HepG2 (cell line): ENCODE measurements at regions not wholly inside any gene's neighbourhood (a gene's known extent, or its start where the extent isn't known, plus 50 kb on each side); places are given as distances from the start of the nearest gene placed in this dataset.

Source experiments
- ATAC-seq: fragments of 200-7000 bp; cut with Tn5 transposase; 3 replicates; pipeline ENCODE4 v1.9.1; 2020; ENCODE audit warnings: mild to moderate bottlenecking, moderate library complexity
- BruUV-seq: library from RNA; stranded (reverse); fragments of 400-500 nt; replicated peaks from 2 replicates; lab custom pipeline; 2021; lab: Mats Ljungman, UMichigan
- CTCF ChIA-PET: fragments of 300-600 bp; formaldehyde crosslinking; extraction: SDS; loops from one replicate; lab custom pipeline; 2021; ENCODE audit warnings: low total read pairs, inconsistent platforms, low intra/inter-chr PET ratio; lab: Yijun Ruan, JAX
- POLR2A ChIA-PET: fragments of 350-600 bp; sonication (Branson Sonifier 250); formaldehyde crosslinking; loops from one replicate; lab custom pipeline; 2020; ENCODE audit warnings: antibody characterized with exemption, inconsistent platforms; lab: Yijun Ruan, JAX
- DNase-seq: peaks from one replicate; pipeline ENCODE4 v3.0.0-alpha.2; 2015; ENCODE audit warnings: low spot score
- FAIRE-seq: peaks from 3 replicates; lab custom pipeline; 2011; peaks lifted over from hg19 to GRCh38; lab: Jason Lieb, UNC
- H2AFZ ChIP-seq: one replicate; pipeline ENCODE4 v1.6.1; 2011; ENCODE audit warnings: low read length, inconsistent platforms
- H3K27ac ChIP-seq: fragments of 300-600 bp; 3 replicates; pipeline ENCODE4 v1.8.0; 2011; ENCODE audit warnings: mixed run types, mild to moderate bottlenecking, mixed read lengths, low read length, inconsistent platforms; ENCODE audit not compliant: insufficient read depth; ENCODE audit errors: extremely low read length
- H3K27me3 ChIP-seq, 2 experiments: fragments of 200-600 bp in 1 of 2; 2 replicates in 1 of 2; 3 replicates in 1 of 2; pipeline versions ENCODE4 v1.6.0 to v1.8.0; 2011; ENCODE audit warnings: low read length in 2 of 2, mild to moderate bottlenecking in 2 of 2, moderate library complexity in 2 of 2, inconsistent platforms in 1 of 2; ENCODE audit not compliant: insufficient read depth in 2 of 2, control insufficient read depth in 1 of 2
- H3K36me3 ChIP-seq, 2 experiments: fragments of 200-600 bp in 1 of 2; replicated peaks in 1 of 2; 2 replicates in 1 of 2; 3 replicates in 1 of 2; pipeline versions ENCODE4 v1.5.1 to v1.8.0; 2011; ENCODE audit warnings: low read length in 2 of 2, inconsistent platforms in 1 of 2; ENCODE audit not compliant: insufficient read depth in 2 of 2, control insufficient read depth in 1 of 2
- H3K4me1 ChIP-seq: 2 replicates; pipeline ENCODE4 v1.5.1; 2012; ENCODE audit warnings: low read length, inconsistent platforms; ENCODE audit not compliant: insufficient read depth
- H3K4me2 ChIP-seq: 2 replicates; pipeline ENCODE4 v1.6.0; 2011; ENCODE audit warnings: low read depth, low read length, inconsistent platforms
- H3K4me3 ChIP-seq, 3 experiments: fragments of 200-600 bp in 1 of 3; sonication (generic), shearing (Covaris generic) in 1 of 3; replicated peaks in 1 of 3; 2 replicates each; pipeline ENCODE4 v1.5.1; 2011 to 2016; ENCODE audit warnings: low read length in 3 of 3, inconsistent platforms in 2 of 3, low read depth in 2 of 3, mild to moderate bottlenecking in 2 of 3, control low read depth in 1 of 3, mixed read lengths in 1 of 3; ENCODE audit not compliant: insufficient read depth in 1 of 3
- H3K79me2 ChIP-seq: one replicate; pipeline ENCODE4 v1.6.1; 2011; ENCODE audit warnings: low read length, inconsistent platforms; ENCODE audit not compliant: insufficient read depth
- H3K9ac ChIP-seq: 2 replicates; pipeline ENCODE4 v1.6.0; 2011; ENCODE audit warnings: mild to moderate bottlenecking, low read depth, low read length, inconsistent platforms; ENCODE audit not compliant: insufficient read depth
- H3K9me3 ChIP-seq: 2 replicates; pipeline ENCODE4 v1.5.1; 2012; ENCODE audit warnings: mild to moderate bottlenecking, low read length
- H4K20me1 ChIP-seq: 2 replicates; pipeline ENCODE4 v1.6.0; 2011; ENCODE audit warnings: inconsistent platforms, mild to moderate bottlenecking, low read length, moderate library complexity; ENCODE audit not compliant: insufficient read depth
- CAMTA2 ChIP-seq: sonication (generic); formaldehyde crosslinking; IDR thresholded peaks from 2 replicates; pipeline ENCODE4 v1.4.0; 2020; ENCODE audit warnings: mild to moderate bottlenecking, missing genetic modification reagents, borderline replicate concordance
- DMAP1 ChIP-seq: IDR thresholded peaks from 2 replicates; pipeline ENCODE4 v1.6.1; 2016
- FOXA1 ChIP-seq, 2 experiments: fragments of 450-650 bp in 1 of 2; sonication (generic) in 1 of 2; formaldehyde crosslinking in 1 of 2; IDR thresholded peaks; 2 replicates each; pipeline versions ENCODE4 v1.4.0 to v1.6.1; 2016 to 2020; ENCODE audit warnings: missing genetic modification reagents in 1 of 2
- ISX ChIP-seq: sonication (generic); formaldehyde crosslinking; conservative IDR thresholded peaks from 2 replicates; pipeline ENCODE4 v1.5.0; 2020; ENCODE audit warnings: missing genetic modification reagents
- KLF12 ChIP-seq: sonication (generic); formaldehyde crosslinking; IDR thresholded peaks from 2 replicates; pipeline ENCODE4 v1.4.0; 2020; ENCODE audit warnings: missing genetic modification reagents, borderline replicate concordance
- NFIB ChIP-seq: sonication (generic); formaldehyde crosslinking; IDR thresholded peaks from 2 replicates; pipeline ENCODE4 v1.9.0; 2021; ENCODE audit warnings: missing genetic modification reagents, mild to moderate bottlenecking, borderline replicate concordance
- RARG ChIP-seq: sonication (generic); formaldehyde crosslinking; IDR thresholded peaks from 2 replicates; pipeline ENCODE4 v1.4.0; 2020; ENCODE audit warnings: low read depth, mild to moderate bottlenecking, missing genetic modification reagents
- SATB2 ChIP-seq: sonication (generic); formaldehyde crosslinking; IDR thresholded peaks from 2 replicates; pipeline ENCODE4 v1.5.0; 2020; ENCODE audit warnings: missing genetic modification reagents
- SMARCE1 ChIP-seq: fragments of 450-650 bp; IDR thresholded peaks from 2 replicates; pipeline ENCODE4 v1.6.1; 2017; ENCODE audit warnings: borderline replicate concordance
- STAT5B ChIP-seq: sonication (generic); formaldehyde crosslinking; IDR thresholded peaks from 2 replicates; pipeline ENCODE4 v1.4.0; 2020; ENCODE audit warnings: missing genetic modification reagents
- ZNF256 ChIP-seq: sonication (generic); formaldehyde crosslinking; conservative IDR thresholded peaks from 2 replicates; pipeline ENCODE4 v1.4.0; 2020; ENCODE audit warnings: missing genetic modification reagents
- ZNF562 ChIP-seq: sonication (generic); formaldehyde crosslinking; IDR thresholded peaks from 2 replicates; pipeline ENCODE4 v1.8.0; 2022; ENCODE audit warnings: missing genetic modification reagents, borderline replicate concordance
- ZNF652 ChIP-seq: IDR thresholded peaks from 2 replicates; pipeline ENCODE4 v1.6.1; 2016; ENCODE audit warnings: low read depth, borderline replicate concordance
- ZNF790 ChIP-seq: sonication (generic); formaldehyde crosslinking; IDR thresholded peaks from 2 replicates; pipeline ENCODE4 v1.8.0; 2022; ENCODE audit warnings: missing genetic modification reagents, mild to moderate bottlenecking, borderline replicate concordance
- WGBS: methylation state at CpG from one replicate; pipeline ENCODE4 v1.1.6; 2017; ENCODE audit warnings: low lambda C conversion rate; 5-methylcytosine and 5-hydroxymethylcytosine counted together
- in situ Hi-C: cut with HindIII; loops from 2 replicates; pipeline ENCODE4 v1.10.0; 2017; ENCODE audit warnings: low pct_unique_long_range_greater_than_20kb; ENCODE audit not compliant: extremely low pct_ligation_motif_present
- intact Hi-C: fragments of 100-400 bp; cut with micrococcal nuclease; formaldehyde crosslinking; loops from one replicate; pipeline ENCODE4 v1.10.0; 2022; ENCODE audit not compliant: unreplicated experiment
- TF ChIP-seq, protein P1 (sequence below): sonication (generic); formaldehyde crosslinking; IDR thresholded peaks from 2 replicates; pipeline ENCODE4 v1.5.0; 2020; ENCODE audit warnings: missing genetic modification reagents, mild to moderate bottlenecking, borderline replicate concordance
- TF ChIP-seq, protein P2 (sequence below): sonication (generic); formaldehyde crosslinking; IDR thresholded peaks from 2 replicates; pipeline ENCODE4 v1.5.0; 2020; ENCODE audit warnings: missing genetic modification reagents
- TF ChIP-seq, protein P3 (sequence below): sonication (generic); formaldehyde crosslinking; IDR thresholded peaks from 2 replicates; pipeline ENCODE4 v1.5.0; 2020; ENCODE audit warnings: mild to moderate bottlenecking, missing genetic modification reagents, borderline replicate concordance

DNA sequence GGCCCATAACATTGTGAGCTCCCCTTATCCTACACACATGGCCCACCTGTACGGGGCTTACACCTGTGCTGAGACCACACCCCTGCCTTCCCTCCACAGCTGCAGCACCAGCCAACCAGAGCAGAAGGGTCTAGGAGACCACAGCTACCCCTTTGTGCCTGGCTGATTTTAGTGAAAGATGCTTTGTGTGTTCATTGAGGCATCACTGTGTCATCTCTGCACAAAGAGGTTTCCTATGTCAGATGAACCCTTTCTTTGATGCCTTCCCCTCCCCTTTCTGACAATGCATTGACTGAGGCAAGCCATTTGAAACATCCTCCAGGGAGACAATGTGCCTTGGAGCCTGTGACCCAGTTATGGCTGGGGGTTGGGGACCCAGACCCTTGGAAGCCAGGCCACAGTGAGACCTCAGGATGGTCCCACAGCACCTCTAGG is 54.9 kb upstream of the SLC7A14 start:
- in situ Hi-C loops: no loop called here
- H3K4me3 ChIP-seq: no peak overlapping the region
- POLR2A ChIA-PET: no interaction called here
- no peaks in the 10 kb centered on the region for H4K20me1 ChIP-seq
- WGBS: no CpG with 5 or more reads among the region's 1 CpG
- CTCF ChIA-PET: no interaction called here
- no peaks in the 10 kb centered on the region for H3K79me2 ChIP-seq
- FAIRE-seq (no peak), ATAC-seq (no peak), DNase-seq (no peak)
- H3K9me3 ChIP-seq: no peaks in the 10 kb centered on the region
- H3K4me1 ChIP-seq: no peaks in the 10 kb centered on the region
- H2AFZ ChIP-seq: no peak overlapping the region
- no peak for TF ChIP-seq KLF12
- no peak for TF ChIP-seq DMAP1
- no peak for TF ChIP-seq RARG
- TF ChIP-seq ZNF652 (CRISPR knock-in tag): no peak
- no peak for TF ChIP-seq NFIB (CRISPR knock-in tag)
- no peak for TF ChIP-seq ISX (CRISPR knock-in tag)
- TF ChIP-seq ZNF562 (CRISPR knock-in tag): no peak
- TF ChIP-seq FOXA1 (IDR thresholded peaks at IDR 0.05): no peak
- TF ChIP-seq FOXA1 (CRISPR knock-in tag; IDR thresholded peaks at IDR 0.05): no peak
- TF ChIP-seq, protein P1, sequence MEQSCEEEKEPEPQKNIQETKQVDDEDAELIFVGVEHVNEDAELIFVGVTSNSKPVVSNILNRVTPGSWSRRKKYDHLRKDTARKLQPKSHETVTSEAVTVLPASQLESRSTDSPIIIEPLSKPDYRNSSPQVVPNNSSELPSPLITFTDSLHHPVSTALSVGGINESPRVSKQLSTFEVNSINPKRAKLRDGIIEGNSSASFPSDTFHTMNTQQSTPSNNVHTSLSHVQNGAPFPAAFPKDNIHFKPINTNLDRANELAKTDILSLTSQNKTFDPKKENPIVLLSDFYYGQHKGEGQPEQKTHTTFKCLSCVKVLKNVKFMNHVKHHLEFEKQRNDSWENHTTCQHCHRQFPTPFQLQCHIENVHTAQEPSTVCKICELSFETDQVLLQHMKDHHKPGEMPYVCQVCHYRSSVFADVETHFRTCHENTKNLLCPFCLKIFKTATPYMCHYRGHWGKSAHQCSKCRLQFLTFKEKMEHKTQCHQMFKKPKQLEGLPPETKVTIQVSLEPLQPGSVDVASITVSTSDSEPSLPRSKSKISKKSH (CRISPR knock-in tag): no peak
- H3K27me3 ChIP-seq: no peaks in the 10 kb centered on the region; a peak in 1 of 5 replicates
- H3K36me3 ChIP-seq: no peaks in the 10 kb centered on the region
- no TSS peak for BruUV-seq
- intact Hi-C loops: no loop called here
- no peak overlapping the region for H3K27ac ChIP-seq
- H3K9ac ChIP-seq: no peak overlapping the region
- H3K4me2 ChIP-seq: no peak overlapping the region

DNA sequence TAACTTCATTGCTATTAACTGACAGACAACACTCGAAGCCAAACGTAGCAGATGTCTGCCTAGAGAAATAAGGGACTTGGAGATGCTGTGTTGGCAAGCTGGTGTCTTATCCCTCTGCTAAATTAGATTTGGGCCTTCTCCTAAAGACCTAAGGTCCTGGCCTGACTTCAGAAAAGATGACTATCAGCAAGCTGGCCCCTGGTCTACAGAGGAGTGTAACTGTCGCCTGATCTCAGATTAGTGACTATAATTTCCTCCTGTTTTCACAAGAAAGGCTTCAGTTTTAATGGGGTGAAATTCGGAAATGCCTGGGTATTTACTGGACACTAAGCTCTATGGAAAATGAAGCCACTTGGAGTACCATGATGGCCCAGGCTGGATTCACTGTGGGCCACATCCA is 53.1 kb upstream of the SLC7A14 start:
- intact Hi-C loops (no loop called here), in situ Hi-C loops (no loop called here)
- H3K4me1 ChIP-seq: no peaks in the 10 kb centered on the region
- no peak overlapping the region for H2AFZ ChIP-seq
- ChIA-PET CTCF (no interaction called here), POLR2A (no interaction called here)
- no peak overlapping the region for H3K4me3 ChIP-seq
- no peaks in the 10 kb centered on the region for H3K79me2 ChIP-seq
- H3K9me3 ChIP-seq: no peaks in the 10 kb centered on the region
- ATAC-seq (no peak), DNase-seq (no peak), FAIRE-seq (no peak)
- no peak overlapping the region for H3K4me2 ChIP-seq
- no peaks in the 10 kb centered on the region for H3K36me3 ChIP-seq
- no peak overlapping the region for H3K9ac ChIP-seq
- H3K27ac ChIP-seq: no peak overlapping the region
- no peaks in the 10 kb centered on the region; a peak in 1 of 5 replicates for H3K27me3 ChIP-seq
- 0% methylated on average over 4 of the region's 4 CpGs for WGBS
- H4K20me1 ChIP-seq: no peaks in the 10 kb centered on the region
- no TSS peak for BruUV-seq
- TF ChIP-seq ZNF790 (CRISPR knock-in tag) (no peak), STAT5B (no peak), SATB2 (CRISPR knock-in tag) (no peak), ZNF562 (CRISPR knock-in tag) (no peak), SMARCE1 (no peak), ZNF256 (CRISPR knock-in tag) (no peak), CAMTA2 (CRISPR knock-in tag) (no peak)
- TF ChIP-seq, protein P2, sequence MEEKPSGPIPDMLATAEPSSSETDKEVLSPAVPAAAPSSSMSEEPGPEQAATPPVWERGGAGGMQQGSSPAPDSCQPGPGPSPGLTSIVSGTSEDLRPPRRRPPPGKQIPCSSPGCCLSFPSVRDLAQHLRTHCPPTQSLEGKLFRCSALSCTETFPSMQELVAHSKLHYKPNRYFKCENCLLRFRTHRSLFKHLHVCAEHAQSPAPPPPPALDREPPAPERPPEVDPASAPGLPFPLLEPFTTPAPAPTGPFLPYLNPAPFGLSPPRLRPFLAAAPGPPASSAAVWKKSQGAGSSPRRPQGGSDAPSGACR (CRISPR knock-in tag): no peak
- TF ChIP-seq, protein P3, sequence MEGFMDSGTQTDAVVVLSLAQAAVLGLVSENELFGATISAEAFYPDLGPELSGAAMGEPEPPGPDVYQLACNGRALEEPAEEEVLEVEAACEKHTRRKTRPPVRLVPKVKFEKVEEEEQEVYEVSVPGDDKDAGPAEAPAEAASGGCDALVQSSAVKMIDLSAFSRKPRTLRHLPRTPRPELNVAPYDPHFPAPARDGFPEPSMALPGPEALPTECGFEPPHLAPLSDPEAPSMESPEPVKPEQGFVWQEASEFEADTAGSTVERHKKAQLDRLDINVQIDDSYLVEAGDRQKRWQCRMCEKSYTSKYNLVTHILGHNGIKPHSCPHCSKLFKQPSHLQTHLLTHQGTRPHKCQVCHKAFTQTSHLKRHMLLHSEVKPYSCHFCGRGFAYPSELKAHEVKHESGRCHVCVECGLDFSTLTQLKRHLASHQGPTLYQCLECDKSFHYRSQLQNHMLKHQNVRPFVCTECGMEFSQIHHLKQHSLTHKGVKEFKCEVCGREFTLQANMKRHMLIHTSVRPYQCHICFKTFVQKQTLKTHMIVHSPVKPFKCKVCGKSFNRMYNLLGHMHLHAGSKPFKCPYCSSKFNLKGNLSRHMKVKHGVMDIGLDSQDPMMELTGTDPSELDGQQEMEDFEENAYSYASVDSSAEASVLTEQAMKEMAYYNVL: no peak
